SK-N-SH treated with all-trans-retinoic acid at 6 μM for 48 hours (cell line): ENCODE measurements at regions not wholly inside any gene's neighbourhood (a gene's known extent, or its start where the extent isn't known, plus 50 kb on each side); places are given as distances from the start of the nearest gene placed in this dataset.

Experiments used
- ATAC-seq: fragments of 200-7000 bp; cut with Tn5 transposase; 3 replicates; pipeline ENCODE4 v1.9.1; 2020; ENCODE audit warnings: mild to moderate bottlenecking, moderate library complexity
- ARNTL ChIP-seq: fragments of 450-650 bp; formaldehyde crosslinking; IDR thresholded peaks from 2 replicates; pipeline ENCODE4 v1.5.0; 2020; ENCODE audit warnings: low read depth, mild to moderate bottlenecking, moderate library complexity, borderline replicate concordance
- BACH2 ChIP-seq: fragments of 250-450 bp; sonication (Bioruptor Pico); IDR thresholded peaks from 2 replicates; pipeline ENCODE4 v1.9.0; 2021; ENCODE audit warnings: mild to moderate bottlenecking, borderline replicate concordance
- CSDC2 ChIP-seq: fragments of 250-450 bp; sonication (Bioruptor Pico); IDR thresholded peaks from 2 replicates; pipeline ENCODE4 v1.5.0; 2020; ENCODE audit warnings: mild to moderate bottlenecking, moderate library complexity
- ESRRG ChIP-seq: fragments of 250-450 bp; sonication (Bioruptor Pico); IDR thresholded peaks from 2 replicates; pipeline ENCODE4 v1.6.1; 2021; ENCODE audit warnings: mild to moderate bottlenecking
- ISL1 ChIP-seq: fragments of 250-450 bp; sonication (Bioruptor Pico); IDR thresholded peaks from 2 replicates; pipeline ENCODE4 v2.1.2; 2022; ENCODE audit warnings: mild to moderate bottlenecking, moderate library complexity
- OSR1 ChIP-seq: fragments of 250-450 bp; sonication (Bioruptor Pico); IDR thresholded peaks from 2 replicates; pipeline ENCODE4 v1.8.0; 2022; ENCODE audit warnings: moderate library complexity, mild to moderate bottlenecking, inconsistent platforms
- PATZ1 ChIP-seq: fragments of 250-450 bp; sonication (Bioruptor Pico); IDR thresholded peaks from 2 replicates; pipeline ENCODE4 v1.8.0; 2020; ENCODE audit warnings: mild to moderate bottlenecking, moderate library complexity, borderline replicate concordance
- PPARA ChIP-seq: fragments of 250-450 bp; sonication (Bioruptor Pico); IDR thresholded peaks from 2 replicates; pipeline ENCODE4 v1.5.0; 2020; ENCODE audit warnings: mild to moderate bottlenecking, borderline replicate concordance
- RARB ChIP-seq: fragments of 250-450 bp; sonication (Bioruptor Pico); IDR thresholded peaks from 2 replicates; pipeline ENCODE4 v1.8.0; 2021; ENCODE audit warnings: mild to moderate bottlenecking, moderate library complexity
- SNAI2 ChIP-seq: fragments of 250-450 bp; sonication (Bioruptor Pico); IDR thresholded peaks from 2 replicates; pipeline ENCODE4 v1.5.0; 2020; ENCODE audit warnings: mild to moderate bottlenecking, moderate library complexity
- TCF4 ChIP-seq: fragments of 250-450 bp; sonication (Bioruptor Pico); IDR thresholded peaks from 2 replicates; pipeline ENCODE4 v1.8.0; 2021; ENCODE audit warnings: mild to moderate bottlenecking, moderate library complexity, borderline replicate concordance
- TOX ChIP-seq: fragments of 250-450 bp; sonication (Bioruptor Pico); IDR thresholded peaks from 2 replicates; pipeline ENCODE4 v1.8.0; 2021; ENCODE audit warnings: mild to moderate bottlenecking, moderate library complexity, borderline replicate concordance
- ZC3H10 ChIP-seq: fragments of 250-450 bp; sonication (Bioruptor Pico); IDR thresholded peaks from 2 replicates; pipeline ENCODE4 v1.5.1; 2021; ENCODE audit warnings: mild to moderate bottlenecking, moderate library complexity
- ZFP3 ChIP-seq: fragments of 250-450 bp; sonication (Bioruptor Pico); IDR thresholded peaks from 2 replicates; pipeline ENCODE4 v1.5.0; 2020; ENCODE audit warnings: mild to moderate bottlenecking, moderate library complexity
- ZFP30 ChIP-seq: fragments of 450-650 bp; formaldehyde crosslinking; IDR thresholded peaks from 2 replicates; pipeline ENCODE4 v1.5.0; 2022; ENCODE audit warnings: mild to moderate bottlenecking, moderate library complexity
- ZNF565 ChIP-seq: fragments of 450-650 bp; formaldehyde crosslinking; conservative IDR thresholded peaks from 2 replicates; pipeline ENCODE4 v1.5.0; 2020; ENCODE audit warnings: low read depth, mild to moderate bottlenecking, moderate library complexity
- ZNF8 ChIP-seq: fragments of 450-650 bp; formaldehyde crosslinking; IDR thresholded peaks from 2 replicates; pipeline ENCODE4 v1.5.0; 2020; ENCODE audit warnings: mild to moderate bottlenecking, moderate library complexity
- TF ChIP-seq, protein P1 (sequence below): fragments of 250-450 bp; sonication (Bioruptor Pico); IDR thresholded peaks from 2 replicates; pipeline ENCODE4 v1.5.1; 2020; ENCODE audit warnings: low read depth, mild to moderate bottlenecking, moderate library complexity
- TF ChIP-seq, protein P2 (sequence below): fragments of 250-450 bp; sonication (Bioruptor Pico); IDR thresholded peaks from 2 replicates; pipeline ENCODE4 v1.5.1; 2021; ENCODE audit warnings: mild to moderate bottlenecking, moderate library complexity
- TF ChIP-seq, protein P3 (sequence below): fragments of 250-450 bp; sonication (Bioruptor Pico); IDR thresholded peaks from 2 replicates; pipeline ENCODE4 v1.5.0; 2020; ENCODE audit warnings: mild to moderate bottlenecking, moderate library complexity
- TF ChIP-seq, protein P4 (sequence below): fragments of 250-450 bp; sonication (Bioruptor Pico); IDR thresholded peaks from 2 replicates; pipeline ENCODE4 v1.8.0; 2021; ENCODE audit warnings: low read depth, mild to moderate bottlenecking, moderate library complexity, borderline replicate concordance

DNA sequence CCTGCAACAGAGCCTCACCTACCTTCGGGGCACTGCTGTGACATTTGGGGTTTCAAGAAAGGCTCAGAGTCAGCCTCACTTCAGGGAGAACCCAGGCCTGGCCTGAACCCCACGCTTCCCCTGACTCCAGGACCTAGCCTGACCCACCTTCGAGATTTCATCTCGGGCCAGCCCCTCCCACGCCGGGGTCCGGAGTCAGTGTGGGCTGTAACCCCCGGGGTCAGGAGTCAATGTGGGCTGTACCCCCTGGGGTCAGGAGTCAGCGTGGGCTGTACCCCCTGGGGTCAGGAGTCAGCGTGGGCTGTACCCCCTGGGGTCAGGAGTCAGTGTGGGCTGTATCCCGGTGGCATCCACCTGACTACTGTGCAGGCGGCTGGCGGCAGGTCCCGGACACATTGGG lies 183.0 kb upstream of the RAB4A start:
- TF ChIP-seq ARNTL (CRISPR knock-in tag) (no peak), CSDC2 (CRISPR knock-in tag) (no peak), ZNF565 (CRISPR knock-in tag) (no peak), TCF4 (CRISPR knock-in tag) (no peak), TOX (CRISPR knock-in tag) (no peak), SNAI2 (CRISPR knock-in tag) (no peak), PATZ1 (no peak), ZFP30 (CRISPR knock-in tag) (no peak), ISL1 (no peak), ZFP3 (no peak)
- TF ChIP-seq, protein P1, sequence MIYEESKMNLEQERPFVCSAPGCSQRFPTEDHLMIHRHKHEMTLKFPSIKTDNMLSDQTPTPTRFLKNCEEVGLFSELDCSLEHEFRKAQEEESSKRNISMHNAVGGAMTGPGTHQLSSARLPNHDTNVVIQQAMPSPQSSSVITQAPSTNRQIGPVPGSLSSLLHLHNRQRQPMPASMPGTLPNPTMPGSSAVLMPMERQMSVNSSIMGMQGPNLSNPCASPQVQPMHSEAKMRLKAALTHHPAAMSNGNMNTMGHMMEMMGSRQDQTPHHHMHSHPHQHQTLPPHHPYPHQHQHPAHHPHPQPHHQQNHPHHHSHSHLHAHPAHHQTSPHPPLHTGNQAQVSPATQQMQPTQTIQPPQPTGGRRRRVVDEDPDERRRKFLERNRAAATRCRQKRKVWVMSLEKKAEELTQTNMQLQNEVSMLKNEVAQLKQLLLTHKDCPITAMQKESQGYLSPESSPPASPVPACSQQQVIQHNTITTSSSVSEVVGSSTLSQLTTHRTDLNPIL (CRISPR knock-in tag) = no peak
- ATAC-seq = no peak

GRCh38 chr1:229088711-229089110 lies 182.2 kb upstream of the RAB4A start:
- no peak for ATAC-seq

GRCh38 chr1:229089586-229090208 lies 181.2 kb upstream of the RAB4A start:
- TF ChIP-seq ESRRG (CRISPR knock-in tag) = no peak
- no peak for TF ChIP-seq ARNTL (CRISPR knock-in tag)
- no peak for TF ChIP-seq OSR1 (CRISPR knock-in tag)
- TF ChIP-seq, protein P2, sequence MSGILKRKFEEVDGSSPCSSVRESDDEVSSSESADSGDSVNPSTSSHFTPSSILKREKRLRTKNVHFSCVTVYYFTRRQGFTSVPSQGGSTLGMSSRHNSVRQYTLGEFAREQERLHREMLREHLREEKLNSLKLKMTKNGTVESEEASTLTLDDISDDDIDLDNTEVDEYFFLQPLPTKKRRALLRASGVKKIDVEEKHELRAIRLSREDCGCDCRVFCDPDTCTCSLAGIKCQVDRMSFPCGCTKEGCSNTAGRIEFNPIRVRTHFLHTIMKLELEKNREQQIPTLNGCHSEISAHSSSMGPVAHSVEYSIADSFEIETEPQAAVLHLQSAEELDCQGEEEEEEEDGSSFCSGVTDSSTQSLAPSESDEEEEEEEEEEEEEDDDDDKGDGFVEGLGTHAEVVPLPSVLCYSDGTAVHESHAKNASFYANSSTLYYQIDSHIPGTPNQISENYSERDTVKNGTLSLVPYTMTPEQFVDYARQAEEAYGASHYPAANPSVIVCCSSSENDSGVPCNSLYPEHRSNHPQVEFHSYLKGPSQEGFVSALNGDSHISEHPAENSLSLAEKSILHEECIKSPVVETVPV (CRISPR knock-in tag) = no peak
- no peak for TF ChIP-seq PPARA (CRISPR knock-in tag)
- TF ChIP-seq, all 23 proteins: peak for 0

More at GRCh38 chr1:229088711-229089110, 182.2 kb upstream of the RAB4A start:
- TF ChIP-seq TOX (CRISPR knock-in tag) = no peak
- TF ChIP-seq, protein P3, sequence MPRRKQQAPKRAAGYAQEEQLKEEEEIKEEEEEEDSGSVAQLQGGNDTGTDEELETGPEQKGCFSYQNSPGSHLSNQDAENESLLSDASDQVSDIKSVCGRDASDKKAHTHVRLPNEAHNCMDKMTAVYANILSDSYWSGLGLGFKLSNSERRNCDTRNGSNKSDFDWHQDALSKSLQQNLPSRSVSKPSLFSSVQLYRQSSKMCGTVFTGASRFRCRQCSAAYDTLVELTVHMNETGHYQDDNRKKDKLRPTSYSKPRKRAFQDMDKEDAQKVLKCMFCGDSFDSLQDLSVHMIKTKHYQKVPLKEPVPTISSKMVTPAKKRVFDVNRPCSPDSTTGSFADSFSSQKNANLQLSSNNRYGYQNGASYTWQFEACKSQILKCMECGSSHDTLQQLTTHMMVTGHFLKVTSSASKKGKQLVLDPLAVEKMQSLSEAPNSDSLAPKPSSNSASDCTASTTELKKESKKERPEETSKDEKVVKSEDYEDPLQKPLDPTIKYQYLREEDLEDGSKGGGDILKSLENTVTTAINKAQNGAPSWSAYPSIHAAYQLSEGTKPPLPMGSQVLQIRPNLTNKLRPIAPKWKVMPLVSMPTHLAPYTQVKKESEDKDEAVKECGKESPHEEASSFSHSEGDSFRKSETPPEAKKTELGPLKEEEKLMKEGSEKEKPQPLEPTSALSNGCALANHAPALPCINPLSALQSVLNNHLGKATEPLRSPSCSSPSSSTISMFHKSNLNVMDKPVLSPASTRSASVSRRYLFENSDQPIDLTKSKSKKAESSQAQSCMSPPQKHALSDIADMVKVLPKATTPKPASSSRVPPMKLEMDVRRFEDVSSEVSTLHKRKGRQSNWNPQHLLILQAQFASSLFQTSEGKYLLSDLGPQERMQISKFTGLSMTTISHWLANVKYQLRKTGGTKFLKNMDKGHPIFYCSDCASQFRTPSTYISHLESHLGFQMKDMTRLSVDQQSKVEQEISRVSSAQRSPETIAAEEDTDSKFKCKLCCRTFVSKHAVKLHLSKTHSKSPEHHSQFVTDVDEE = no peak
- no peak for TF ChIP-seq ISL1
- TF ChIP-seq PPARA (CRISPR knock-in tag) = no peak

DNA sequence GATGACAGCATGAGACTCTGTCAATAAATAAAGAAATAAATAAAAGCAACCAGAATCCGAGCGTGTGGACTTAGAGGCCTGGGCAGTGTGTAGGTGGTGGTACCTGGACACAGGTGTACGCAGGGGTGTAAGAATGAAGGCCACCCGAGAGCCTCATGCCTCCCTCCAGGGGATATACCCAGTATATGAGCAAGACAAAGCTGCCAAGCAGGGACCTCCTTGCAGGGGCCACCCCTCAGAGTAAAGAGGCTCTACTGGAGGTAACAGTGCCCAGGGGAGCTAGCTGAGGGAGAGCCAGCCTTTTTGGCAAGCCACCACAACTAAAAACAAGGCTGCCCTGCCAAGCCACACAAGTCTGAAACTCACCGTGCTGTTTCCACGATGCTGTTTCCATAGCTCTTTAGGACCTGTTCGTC lies 179.2 kb upstream of the RAB4A start:
- TF ChIP-seq ZNF8 (CRISPR knock-in tag) (no peak), ZC3H10 (CRISPR knock-in tag) (no peak), BACH2 (no peak), ZFP3 (no peak), RARB (no peak), TOX (CRISPR knock-in tag) (no peak), TCF4 (CRISPR knock-in tag) (no peak), PATZ1 (no peak), CSDC2 (CRISPR knock-in tag) (no peak)
- TF ChIP-seq, protein P4, sequence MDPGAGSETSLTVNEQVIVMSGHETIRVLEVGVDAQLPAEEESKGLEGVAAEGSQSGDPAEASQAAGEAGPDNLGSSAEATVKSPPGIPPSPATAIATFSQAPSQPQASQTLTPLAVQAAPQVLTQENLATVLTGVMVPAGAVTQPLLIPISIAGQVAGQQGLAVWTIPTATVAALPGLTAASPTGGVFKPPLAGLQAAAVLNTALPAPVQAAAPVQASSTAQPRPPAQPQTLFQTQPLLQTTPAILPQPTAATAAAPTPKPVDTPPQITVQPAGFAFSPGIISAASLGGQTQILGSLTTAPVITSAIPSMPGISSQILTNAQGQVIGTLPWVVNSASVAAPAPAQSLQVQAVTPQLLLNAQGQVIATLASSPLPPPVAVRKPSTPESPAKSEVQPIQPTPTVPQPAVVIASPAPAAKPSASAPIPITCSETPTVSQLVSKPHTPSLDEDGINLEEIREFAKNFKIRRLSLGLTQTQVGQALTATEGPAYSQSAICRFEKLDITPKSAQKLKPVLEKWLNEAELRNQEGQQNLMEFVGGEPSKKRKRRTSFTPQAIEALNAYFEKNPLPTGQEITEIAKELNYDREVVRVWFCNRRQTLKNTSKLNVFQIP (CRISPR knock-in tag) = no peak
- TF ChIP-seq, protein P1 (CRISPR knock-in tag) = no peak
- TF ChIP-seq, protein P2 (CRISPR knock-in tag) = no peak
- no peak for ATAC-seq

More at GRCh38 chr1:229089586-229090208, 181.2 kb upstream of the RAB4A start:
- ATAC-seq = no peak
